ENCODE measurements at regions not wholly inside any gene's neighbourhood (a gene's known extent, or its start where the extent isn't known, plus 50 kb on each side); places are given as distances from the start of the nearest gene placed in this dataset.

DNA sequence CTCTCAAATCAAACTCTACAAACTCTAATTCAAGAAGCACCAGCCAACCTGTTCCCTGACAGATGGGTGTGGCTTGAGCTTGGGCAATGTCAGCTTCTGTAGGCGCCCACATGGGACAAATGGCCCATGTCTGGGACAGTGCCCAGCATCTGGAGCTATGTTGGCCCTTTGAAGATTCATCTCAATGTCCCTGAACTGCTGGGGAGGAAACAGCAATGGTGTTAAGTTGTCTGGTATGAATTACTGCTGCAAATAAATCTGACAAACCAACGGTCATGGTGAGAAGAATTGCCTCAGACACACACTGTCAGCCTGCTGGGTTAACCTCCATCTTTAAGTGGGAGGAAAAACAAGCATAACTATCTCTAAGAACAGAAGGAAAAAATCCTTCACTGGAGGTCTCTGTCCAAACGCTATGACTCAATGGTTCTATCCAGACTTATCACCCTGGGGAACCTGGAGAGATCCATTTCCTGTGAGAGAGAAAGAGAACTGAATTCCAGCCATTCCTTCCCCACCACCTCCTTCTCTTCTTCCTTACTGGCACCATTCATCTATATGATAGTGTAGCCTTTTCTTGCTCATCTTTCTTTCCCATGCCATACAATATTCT, 274.9 kb downstream of the CDH26 start:
- no peak overlapping the region for H3K4me3 ChIP-seq (ENCODE audit: insufficient read depth, low read depth, low read length, poor library complexity, severe bottlenecking)
- H3K9me3 ChIP-seq (ENCODE audit: control insufficient read depth, low read length) = no peaks in the 10 kb centered on the region
- no peak overlapping the region for H3K27ac ChIP-seq (ENCODE audit: insufficient read depth, low read length, poor library complexity, severe bottlenecking)
- no peaks in the 10 kb centered on the region for H3K4me1 ChIP-seq (ENCODE audit: control insufficient read depth, insufficient read depth, low read length, poor library complexity, severe bottlenecking)
- no peaks in the 10 kb centered on the region for H3K27me3 ChIP-seq (replicated peaks; ENCODE audit: control insufficient read depth, insufficient read depth, low read length, poor library complexity, severe bottlenecking)
- DNase-seq = no peak
- H3K36me3 ChIP-seq (ENCODE audit: control insufficient read depth, insufficient read depth, low read length) = no peaks in the 10 kb centered on the region

DNA sequence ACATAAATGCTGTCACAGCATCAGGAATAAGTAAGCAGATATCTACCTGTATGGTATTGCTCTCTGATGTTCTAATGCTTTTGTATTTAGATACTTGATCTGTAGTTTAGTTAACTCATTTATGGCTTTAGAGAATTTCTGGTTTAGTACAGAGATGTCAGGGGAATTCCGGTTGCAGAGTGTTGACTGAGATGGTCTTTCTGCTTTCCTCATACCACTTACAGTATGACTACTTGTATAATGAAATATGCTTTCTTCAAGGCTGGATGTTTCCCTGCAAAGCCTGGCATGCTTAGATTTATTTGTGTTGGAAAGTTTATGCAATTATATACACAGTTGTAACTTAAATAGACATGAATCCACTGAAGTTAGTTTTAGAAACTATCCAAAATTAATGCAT, 278.4 kb downstream of the CDH26 start:
- no peak overlapping the region for H3K27ac ChIP-seq (ENCODE audit: insufficient read depth, low read length, poor library complexity, severe bottlenecking)
- no peaks in the 10 kb centered on the region for H3K4me1 ChIP-seq (ENCODE audit: control insufficient read depth, insufficient read depth, low read length, poor library complexity, severe bottlenecking)
- no peaks in the 10 kb centered on the region for H3K9me3 ChIP-seq (ENCODE audit: control insufficient read depth, low read length)
- no peak overlapping the region for H3K4me3 ChIP-seq (ENCODE audit: insufficient read depth, low read depth, low read length, poor library complexity, severe bottlenecking)
- H3K36me3 ChIP-seq (ENCODE audit: control insufficient read depth, insufficient read depth, low read length) = no peaks in the 10 kb centered on the region
- no peak for DNase-seq
- no peaks in the 10 kb centered on the region for H3K27me3 ChIP-seq (replicated peaks; ENCODE audit: control insufficient read depth, insufficient read depth, low read length, poor library complexity, severe bottlenecking)

DNA sequence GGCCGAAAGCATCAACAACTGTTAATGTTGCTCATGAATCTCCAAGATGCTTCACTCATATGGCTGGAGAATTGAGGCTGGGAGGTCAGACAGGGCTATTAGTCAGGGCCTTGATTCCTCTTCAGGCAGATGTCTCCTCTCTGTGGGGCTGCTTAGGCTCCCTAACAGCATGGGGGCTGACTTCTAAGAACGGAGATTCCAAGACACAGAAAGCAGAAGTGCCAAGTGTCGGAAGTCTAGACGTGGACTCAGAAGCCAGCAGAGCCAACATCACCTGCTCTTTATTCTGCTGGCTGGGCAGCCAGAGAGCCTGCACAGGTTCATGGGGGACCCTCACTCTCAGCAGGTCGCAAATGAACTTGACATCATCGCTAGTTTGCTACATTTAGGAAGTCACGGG, 279.8 kb downstream of the CDH26 start:
- Histone ChIP-seq H3K9me3 (ENCODE audit: control insufficient read depth, low read length) (no peaks in the 10 kb centered on the region), H3K27ac (ENCODE audit: insufficient read depth, low read length, poor library complexity, severe bottlenecking) (no peak overlapping the region), H3K27me3 (replicated peaks; ENCODE audit: control insufficient read depth, insufficient read depth, low read length, poor library complexity, severe bottlenecking) (no peaks in the 10 kb centered on the region), H3K4me3 (ENCODE audit: insufficient read depth, low read depth, low read length, poor library complexity, severe bottlenecking) (no peak overlapping the region), H3K4me1 (ENCODE audit: control insufficient read depth, insufficient read depth, low read length, poor library complexity, severe bottlenecking) (no peaks in the 10 kb centered on the region), H3K36me3 (ENCODE audit: control insufficient read depth, insufficient read depth, low read length) (no peaks in the 10 kb centered on the region)
- DNase-seq = no peak

DNA sequence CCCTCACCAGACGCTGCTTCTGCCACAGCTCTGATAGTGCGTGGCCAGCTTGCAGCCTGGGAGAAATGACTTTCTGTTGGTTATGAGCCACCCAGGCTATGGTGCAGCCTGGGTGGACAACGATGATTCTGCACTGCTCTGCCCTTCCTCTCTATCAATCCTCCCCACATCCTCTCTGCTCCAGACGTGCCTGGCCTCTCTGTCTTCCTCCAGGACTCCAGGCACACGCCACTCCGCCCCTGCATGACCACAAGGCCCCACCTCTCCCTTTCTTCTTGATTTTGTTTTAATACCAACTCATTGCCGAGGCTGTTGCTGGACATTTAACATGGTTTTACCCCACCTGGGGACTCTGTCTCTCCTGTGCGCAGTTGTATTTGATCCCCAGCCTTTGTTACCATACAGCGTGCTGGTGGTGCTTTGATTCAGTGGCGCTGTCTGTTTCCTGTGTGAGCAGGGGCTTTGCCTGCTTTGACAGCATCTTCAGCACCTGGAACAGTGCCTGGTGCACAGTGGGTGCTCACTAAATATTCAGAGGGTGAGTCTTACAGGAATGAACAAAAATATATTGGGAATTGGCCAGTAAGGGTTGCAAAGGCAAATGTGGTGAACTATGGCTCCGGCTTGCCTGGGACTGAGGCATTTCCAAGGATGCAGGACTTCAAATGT, 280.9 kb downstream of the CDH26 start:
- no peak for DNase-seq
- no peaks in the 10 kb centered on the region for H3K4me1 ChIP-seq (ENCODE audit: control insufficient read depth, insufficient read depth, low read length, poor library complexity, severe bottlenecking)
- no peak overlapping the region for H3K27ac ChIP-seq (ENCODE audit: insufficient read depth, low read length, poor library complexity, severe bottlenecking)
- no peaks in the 10 kb centered on the region for H3K9me3 ChIP-seq (ENCODE audit: control insufficient read depth, low read length)
- no peaks in the 10 kb centered on the region for H3K27me3 ChIP-seq (replicated peaks; ENCODE audit: control insufficient read depth, insufficient read depth, low read length, poor library complexity, severe bottlenecking)
- no peaks in the 10 kb centered on the region for H3K36me3 ChIP-seq (ENCODE audit: control insufficient read depth, insufficient read depth, low read length)
- H3K4me3 ChIP-seq (ENCODE audit: insufficient read depth, low read depth, low read length, poor library complexity, severe bottlenecking) = no peak overlapping the region

DNA sequence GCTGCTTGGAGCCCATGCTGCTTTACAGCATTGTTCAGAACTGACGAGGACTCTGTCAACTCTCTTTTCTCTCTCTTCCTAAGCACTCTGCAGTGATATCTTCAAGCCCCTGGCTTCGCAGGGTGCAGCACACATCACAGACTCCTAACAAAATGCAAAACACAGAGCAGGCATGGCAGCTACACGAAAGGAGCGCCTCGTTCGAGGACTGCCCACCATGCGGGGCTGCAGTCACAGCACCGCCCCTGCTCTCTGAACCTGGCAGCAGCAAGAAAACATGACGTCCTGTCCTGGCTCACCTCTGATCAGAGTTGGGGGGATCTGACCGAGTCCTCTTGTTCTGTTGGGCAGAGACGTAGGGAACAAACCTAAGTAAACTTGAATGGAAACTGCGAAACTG, 281.7 kb downstream of the CDH26 start:
- Histone ChIP-seq H3K27me3 (replicated peaks; ENCODE audit: control insufficient read depth, insufficient read depth, low read length, poor library complexity, severe bottlenecking) (no peaks in the 10 kb centered on the region), H3K4me3 (ENCODE audit: insufficient read depth, low read depth, low read length, poor library complexity, severe bottlenecking) (no peak overlapping the region), H3K27ac (ENCODE audit: insufficient read depth, low read length, poor library complexity, severe bottlenecking) (no peak overlapping the region), H3K9me3 (ENCODE audit: control insufficient read depth, low read length) (no peaks in the 10 kb centered on the region), H3K4me1 (ENCODE audit: control insufficient read depth, insufficient read depth, low read length, poor library complexity, severe bottlenecking) (no peaks in the 10 kb centered on the region), H3K36me3 (ENCODE audit: control insufficient read depth, insufficient read depth, low read length) (no peaks in the 10 kb centered on the region)
- DNase-seq = no peak

DNA sequence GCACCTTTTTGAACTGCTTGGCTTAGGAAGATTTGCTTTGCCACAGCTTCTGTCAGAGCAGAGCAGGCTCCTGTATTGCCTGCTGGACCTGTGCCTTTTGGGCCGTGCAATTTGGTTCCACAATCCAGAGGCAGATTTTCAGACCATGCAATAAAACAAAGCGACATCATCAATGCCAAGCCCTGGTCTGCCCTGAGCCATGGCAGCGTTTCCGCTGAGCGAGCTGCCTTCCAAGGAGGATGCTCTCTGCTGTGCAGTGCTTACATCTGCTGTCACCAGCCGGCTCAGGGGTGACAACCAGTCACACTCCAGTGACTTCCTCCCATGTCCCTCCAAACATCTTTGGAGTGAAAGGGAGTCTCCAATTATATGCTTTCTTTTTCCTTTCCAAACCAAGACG, 282.2 kb downstream of the CDH26 start:
- H3K27me3 ChIP-seq (replicated peaks; ENCODE audit: control insufficient read depth, insufficient read depth, low read length, poor library complexity, severe bottlenecking) = no peaks in the 10 kb centered on the region
- H3K4me3 ChIP-seq (ENCODE audit: insufficient read depth, low read depth, low read length, poor library complexity, severe bottlenecking) = no peak overlapping the region
- H3K9me3 ChIP-seq (ENCODE audit: control insufficient read depth, low read length) = no peaks in the 10 kb centered on the region
- no peaks in the 10 kb centered on the region for H3K36me3 ChIP-seq (ENCODE audit: control insufficient read depth, insufficient read depth, low read length)
- DNase-seq = no peak
- no peak overlapping the region for H3K27ac ChIP-seq (ENCODE audit: insufficient read depth, low read length, poor library complexity, severe bottlenecking)
- no peaks in the 10 kb centered on the region for H3K4me1 ChIP-seq (ENCODE audit: control insufficient read depth, insufficient read depth, low read length, poor library complexity, severe bottlenecking)

DNA sequence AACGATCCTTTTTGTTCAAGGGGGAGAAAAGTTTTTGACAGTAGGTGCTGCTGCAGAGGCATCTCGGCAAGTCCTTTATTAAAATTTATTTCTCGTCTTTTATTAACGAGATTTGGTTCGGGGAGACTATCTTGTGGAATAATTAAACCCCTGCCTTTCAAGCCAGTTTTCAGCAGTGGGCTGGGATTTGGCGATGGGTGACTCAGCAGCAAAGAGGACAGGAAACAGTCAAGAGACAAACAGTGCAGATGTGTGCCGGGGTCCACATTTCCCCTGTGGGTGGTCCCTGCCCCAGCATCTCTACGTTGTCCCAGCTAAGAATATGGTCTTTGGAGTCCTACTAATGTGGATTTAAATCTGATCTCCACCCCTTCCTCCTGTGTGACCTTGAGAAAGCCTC, 282.8 kb downstream of the CDH26 start:
- H3K27ac ChIP-seq (ENCODE audit: insufficient read depth, low read length, poor library complexity, severe bottlenecking) = no peak overlapping the region
- no peaks in the 10 kb centered on the region for H3K9me3 ChIP-seq (ENCODE audit: control insufficient read depth, low read length)
- DNase-seq = no peak

DNA sequence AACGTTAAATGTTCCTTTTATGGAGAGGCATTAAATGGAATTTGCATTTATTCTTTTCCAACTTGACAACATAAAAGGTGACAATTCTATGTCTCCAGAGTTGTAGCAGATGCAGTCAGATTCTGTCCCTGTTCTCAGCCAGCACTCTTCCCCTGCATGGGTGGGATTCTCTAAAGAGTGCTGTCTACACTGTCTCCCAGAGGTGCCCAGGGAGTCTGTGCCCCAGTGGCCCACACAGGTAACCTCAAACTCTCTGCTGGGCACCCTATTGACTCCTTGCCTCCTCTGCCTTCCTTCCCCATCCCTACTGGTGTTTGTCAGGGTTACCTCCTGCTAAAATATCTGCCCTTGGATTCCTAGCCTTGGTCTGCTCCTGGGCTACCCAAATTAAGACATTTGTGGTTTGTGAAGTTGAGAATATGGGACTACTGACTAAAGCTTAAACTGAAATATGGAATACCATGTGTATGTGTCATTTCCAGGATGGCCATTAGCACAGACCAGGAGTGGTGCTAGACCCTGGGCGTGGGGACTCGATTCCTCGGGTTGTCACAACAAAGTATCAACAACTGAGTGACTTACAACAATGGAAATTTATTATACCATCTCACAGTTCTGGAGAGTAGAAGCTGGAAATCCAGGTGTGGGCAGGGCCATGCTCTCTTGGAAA, 284.7 kb downstream of the CDH26 start:
- H3K27me3 ChIP-seq (replicated peaks; ENCODE audit: control insufficient read depth, insufficient read depth, low read length, poor library complexity, severe bottlenecking) = no peaks in the 10 kb centered on the region
- H3K27ac ChIP-seq (ENCODE audit: insufficient read depth, low read length, poor library complexity, severe bottlenecking) = no peak overlapping the region
- no peaks in the 10 kb centered on the region for H3K4me1 ChIP-seq (ENCODE audit: control insufficient read depth, insufficient read depth, low read length, poor library complexity, severe bottlenecking)
- no peak for DNase-seq
- no peaks in the 10 kb centered on the region for H3K36me3 ChIP-seq (ENCODE audit: control insufficient read depth, insufficient read depth, low read length)
- H3K4me3 ChIP-seq (ENCODE audit: insufficient read depth, low read depth, low read length, poor library complexity, severe bottlenecking) = no peak overlapping the region
- H3K9me3 ChIP-seq (ENCODE audit: control insufficient read depth, low read length) = no peaks in the 10 kb centered on the region

More for the DNA sequence above, 282.8 kb downstream of the CDH26 start:
- Histone ChIP-seq H3K27me3 (replicated peaks; ENCODE audit: control insufficient read depth, insufficient read depth, low read length, poor library complexity, severe bottlenecking) (no peaks in the 10 kb centered on the region), H3K4me1 (ENCODE audit: control insufficient read depth, insufficient read depth, low read length, poor library complexity, severe bottlenecking) (no peaks in the 10 kb centered on the region), H3K36me3 (ENCODE audit: control insufficient read depth, insufficient read depth, low read length) (no peaks in the 10 kb centered on the region), H3K4me3 (ENCODE audit: insufficient read depth, low read depth, low read length, poor library complexity, severe bottlenecking) (no peak overlapping the region)

DNA sequence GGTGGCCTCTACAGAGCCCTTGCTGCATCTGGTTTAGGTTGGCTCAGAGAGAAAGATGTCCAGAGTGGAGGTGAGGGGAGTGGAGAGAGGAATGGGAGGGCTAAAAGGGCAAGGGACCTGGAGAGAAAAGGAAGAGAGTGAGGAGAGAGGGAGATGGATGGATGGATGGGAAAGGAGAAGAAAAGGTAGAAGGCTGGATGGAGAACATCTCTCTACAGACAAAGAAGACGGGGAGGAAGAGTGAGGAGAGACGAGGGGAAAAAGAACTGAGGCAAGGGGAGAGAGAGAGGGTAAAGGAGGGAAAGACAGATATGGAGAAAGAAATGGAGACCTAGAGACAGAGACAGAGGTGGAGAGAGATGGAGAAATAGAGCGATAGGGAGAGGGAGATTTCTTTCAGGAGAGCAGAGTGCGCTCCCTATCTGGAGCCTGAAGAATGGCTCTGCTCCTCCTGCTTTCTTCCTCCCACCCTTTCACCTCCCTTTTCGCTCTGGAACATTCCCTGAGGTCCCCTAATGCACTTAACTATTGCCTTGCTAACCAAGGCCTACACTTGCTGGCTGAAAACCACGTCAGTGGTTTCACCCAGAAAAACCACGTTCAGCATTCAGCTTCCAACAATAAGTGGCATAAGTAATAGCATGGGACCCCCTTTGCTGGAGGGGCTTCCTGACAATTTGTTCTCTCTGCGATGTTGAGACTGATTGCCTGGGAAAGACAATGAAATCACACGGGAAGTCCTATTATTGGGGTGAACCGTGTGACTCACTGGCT, 286.3 kb downstream of the CDH26 start:
- no peak for DNase-seq
- no peaks in the 10 kb centered on the region for H3K36me3 ChIP-seq (ENCODE audit: control insufficient read depth, insufficient read depth, low read length)
- H3K4me1 ChIP-seq (ENCODE audit: control insufficient read depth, insufficient read depth, low read length, poor library complexity, severe bottlenecking) = no peaks in the 10 kb centered on the region
- H3K27me3 ChIP-seq (replicated peaks; ENCODE audit: control insufficient read depth, insufficient read depth, low read length, poor library complexity, severe bottlenecking) = no peaks in the 10 kb centered on the region
- no peak overlapping the region for H3K4me3 ChIP-seq (ENCODE audit: insufficient read depth, low read depth, low read length, poor library complexity, severe bottlenecking)
- H3K9me3 ChIP-seq (ENCODE audit: control insufficient read depth, low read length) = no peaks in the 10 kb centered on the region
- no peak overlapping the region for H3K27ac ChIP-seq (ENCODE audit: insufficient read depth, low read length, poor library complexity, severe bottlenecking)

DNA sequence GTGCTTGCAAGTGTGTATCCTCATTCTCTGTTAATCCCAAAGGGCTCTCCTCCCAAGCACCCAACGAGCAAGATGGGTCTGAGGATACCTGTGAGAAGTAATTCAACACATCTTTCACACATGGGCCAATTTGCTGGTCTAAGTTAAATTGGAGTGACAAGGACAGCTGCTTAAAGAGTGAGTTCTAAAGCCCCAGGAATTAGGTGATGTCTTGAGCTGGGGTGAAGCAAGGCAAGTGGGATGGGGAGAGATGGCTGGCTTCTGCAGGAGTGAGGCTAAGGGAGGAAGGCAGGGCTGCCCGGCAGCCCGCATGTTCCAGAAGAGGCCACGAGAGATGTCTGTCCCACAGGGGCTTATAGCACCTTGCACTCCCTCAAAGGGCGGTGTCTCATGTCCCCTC, 288.5 kb downstream of the CDH26 start:
- Histone ChIP-seq H3K4me3 (ENCODE audit: insufficient read depth, low read depth, low read length, poor library complexity, severe bottlenecking) (no peak overlapping the region), H3K27ac (ENCODE audit: insufficient read depth, low read length, poor library complexity, severe bottlenecking) (no peak overlapping the region), H3K9me3 (ENCODE audit: control insufficient read depth, low read length) (no peaks in the 10 kb centered on the region), H3K4me1 (ENCODE audit: control insufficient read depth, insufficient read depth, low read length, poor library complexity, severe bottlenecking) (no peaks in the 10 kb centered on the region), H3K36me3 (ENCODE audit: control insufficient read depth, insufficient read depth, low read length) (no peaks in the 10 kb centered on the region), H3K27me3 (replicated peaks; ENCODE audit: control insufficient read depth, insufficient read depth, low read length, poor library complexity, severe bottlenecking) (no peaks in the 10 kb centered on the region)
- DNase-seq = no peak

Measured in effector memory CD4-positive, alpha-beta T cell (primary cell).